ENCODE measurements at regions not wholly inside any gene's neighbourhood (a gene's known extent, or its start where the extent isn't known, plus 50 kb on each side); places are given as distances from the start of the nearest gene placed in this dataset.

DNA sequence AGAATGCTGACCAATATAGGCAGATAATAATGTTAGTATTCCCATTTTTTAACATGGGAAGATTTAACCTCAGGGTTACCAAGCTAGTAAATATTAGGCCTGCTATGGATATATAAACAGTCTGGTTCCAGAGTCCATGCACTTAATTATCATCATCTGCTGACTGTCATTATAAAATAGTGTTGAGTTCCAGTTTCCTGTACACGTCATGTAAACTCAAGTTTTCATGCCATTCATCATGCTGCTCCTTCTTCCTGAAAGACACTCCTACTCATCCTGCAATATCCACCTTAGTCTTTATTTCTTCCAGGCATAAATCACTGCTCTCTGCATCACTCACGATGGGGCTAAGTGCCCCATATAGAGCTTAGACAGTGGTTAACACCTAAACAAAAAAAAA lies 420.8 kb upstream of the SPHKAP start:
- Histone ChIP-seq H3K9me3 (ENCODE audit: control insufficient read depth in 4 of 4, low read length in 3 of 4) (no peaks in the 10 kb centered on the region), H3K4me3 (ENCODE audit: low read depth in 1 of 3, low read length in 3 of 3) (no peak overlapping the region), H3K36me3 (ENCODE audit: control insufficient read depth in 4 of 4, insufficient read depth in 3 of 4, low read depth in 1 of 4, low read length in 3 of 4) (no peaks in the 10 kb centered on the region), H3K4me1 (ENCODE audit: control insufficient read depth in 4 of 4, insufficient read depth in 4 of 4, low read length in 3 of 4) (no peaks in the 10 kb centered on the region), H3K27me3 (ENCODE audit: control insufficient read depth in 4 of 4, insufficient read depth in 4 of 4, low read length in 3 of 4) (no peaks in the 10 kb centered on the region), H3K9ac (ENCODE audit: low read depth in 1 of 2, low read length in 2 of 2) (no peak overlapping the region), H3K27ac (ENCODE audit: low read depth in 1 of 2, low read length in 2 of 2) (no peak overlapping the region)
- 58% methylated on average over 2 of the region's 2 CpGs for WGBS
- TF ChIP-seq HNF4G (IDR thresholded peaks at IDR 0.05) (no peak), CTCF (IDR thresholded peaks at IDR 0.05; ENCODE audit: low read depth, low read length, missing input control) (no peak), SP1 (IDR thresholded peaks at IDR 0.05) (no peak), YY1 (IDR thresholded peaks at IDR 0.05) (no peak), RAD21 (IDR thresholded peaks at IDR 0.05) (no peak)
- DNase-seq (ENCODE audit: low spot score) = no peak

GRCh38 chr2:228600265-228600664 lies 418.8 kb upstream of the SPHKAP start:
- DNase-seq (ENCODE audit: low spot score) = no peak
- Histone ChIP-seq H3K9me3 (ENCODE audit: control insufficient read depth in 4 of 4, low read length in 3 of 4) (no peaks in the 10 kb centered on the region), H3K9ac (ENCODE audit: low read depth in 1 of 2, low read length in 2 of 2) (no peak overlapping the region), H3K36me3 (ENCODE audit: control insufficient read depth in 4 of 4, insufficient read depth in 3 of 4, low read depth in 1 of 4, low read length in 3 of 4) (no peaks in the 10 kb centered on the region), H3K4me1 (ENCODE audit: control insufficient read depth in 4 of 4, insufficient read depth in 4 of 4, low read length in 3 of 4) (no peaks in the 10 kb centered on the region), H3K4me3 (ENCODE audit: low read depth in 1 of 3, low read length in 3 of 3) (no peak overlapping the region), H3K27me3 (ENCODE audit: control insufficient read depth in 4 of 4, insufficient read depth in 4 of 4, low read length in 3 of 4) (no peaks in the 10 kb centered on the region), H3K27ac (ENCODE audit: low read depth in 1 of 2, low read length in 2 of 2) (no peak overlapping the region)
- WGBS = 74% methylated on average over 2 of the region's 2 CpGs
- no peak for TF ChIP-seq CTCF (IDR thresholded peaks at IDR 0.05; ENCODE audit: low read depth, low read length, missing input control)

DNA sequence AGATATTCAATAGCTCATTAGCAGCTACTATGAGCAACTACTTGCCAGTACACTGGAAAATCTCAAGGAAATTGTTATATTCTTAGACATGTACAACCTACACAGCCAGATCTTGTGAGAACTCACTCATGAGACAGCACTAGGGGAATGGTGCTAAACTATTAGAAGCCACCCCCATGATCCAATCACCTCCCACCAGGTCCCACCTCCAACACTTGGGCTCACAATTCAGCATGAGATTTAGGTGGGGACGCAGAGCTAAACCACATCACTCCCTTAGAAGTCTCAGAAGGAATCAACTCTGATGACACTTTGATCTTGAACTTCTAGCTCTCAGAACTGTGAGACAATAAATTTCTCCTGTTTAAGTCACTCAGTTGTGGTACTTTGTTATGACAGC lies 418.3 kb upstream of the SPHKAP start:
- no peak overlapping the region for H3K9ac ChIP-seq (ENCODE audit: low read depth in 1 of 2, low read length in 2 of 2)
- H3K27me3 ChIP-seq (ENCODE audit: control insufficient read depth in 4 of 4, insufficient read depth in 4 of 4, low read length in 3 of 4) = no peaks in the 10 kb centered on the region
- no peak overlapping the region for H3K27ac ChIP-seq (ENCODE audit: low read depth in 1 of 2, low read length in 2 of 2)
- H3K36me3 ChIP-seq (ENCODE audit: control insufficient read depth in 4 of 4, insufficient read depth in 3 of 4, low read depth in 1 of 4, low read length in 3 of 4) = no peaks in the 10 kb centered on the region
- DNase-seq (ENCODE audit: low spot score) = no peak
- no peaks in the 10 kb centered on the region for H3K4me1 ChIP-seq (ENCODE audit: control insufficient read depth in 4 of 4, insufficient read depth in 4 of 4, low read length in 3 of 4)
- no peak overlapping the region for H3K4me3 ChIP-seq (ENCODE audit: low read depth in 1 of 3, low read length in 3 of 3)
- no peaks in the 10 kb centered on the region for H3K9me3 ChIP-seq (ENCODE audit: control insufficient read depth in 4 of 4, low read length in 3 of 4)
- WGBS = 90% methylated on average over 1 of the region's 1 CpG
- TF ChIP-seq GABPA (IDR thresholded peaks at IDR 0.05 in 1 of 2, conservative IDR thresholded peaks at IDR 0.05 in 1 of 2) (no peak), TAF1 (conservative IDR thresholded peaks at IDR 0.05) (no peak), MAX (IDR thresholded peaks at IDR 0.05) (no peak), ATF3 (IDR thresholded peaks at IDR 0.05) (no peak), JUND (IDR thresholded peaks at IDR 0.05) (no peak), SP1 (IDR thresholded peaks at IDR 0.05) (no peak), HNF4G (IDR thresholded peaks at IDR 0.05) (no peak), YY1 (IDR thresholded peaks at IDR 0.05) (no peak), NR2F2 (IDR thresholded peaks at IDR 0.05) (no peak), RXRA (IDR thresholded peaks at IDR 0.05) (no peak), FOXA2 (IDR thresholded peaks at IDR 0.05) (no peak), EGR1 (IDR thresholded peaks at IDR 0.05; ENCODE audit: low read depth in 2 of 2) (no peak), FOXA1 (IDR thresholded peaks at IDR 0.05) (no peak), CTCF (IDR thresholded peaks at IDR 0.05; ENCODE audit: low read depth, low read length, missing input control) (no peak), RAD21 (IDR thresholded peaks at IDR 0.05) (no peak)
- TF ChIP-seq, protein P1, sequence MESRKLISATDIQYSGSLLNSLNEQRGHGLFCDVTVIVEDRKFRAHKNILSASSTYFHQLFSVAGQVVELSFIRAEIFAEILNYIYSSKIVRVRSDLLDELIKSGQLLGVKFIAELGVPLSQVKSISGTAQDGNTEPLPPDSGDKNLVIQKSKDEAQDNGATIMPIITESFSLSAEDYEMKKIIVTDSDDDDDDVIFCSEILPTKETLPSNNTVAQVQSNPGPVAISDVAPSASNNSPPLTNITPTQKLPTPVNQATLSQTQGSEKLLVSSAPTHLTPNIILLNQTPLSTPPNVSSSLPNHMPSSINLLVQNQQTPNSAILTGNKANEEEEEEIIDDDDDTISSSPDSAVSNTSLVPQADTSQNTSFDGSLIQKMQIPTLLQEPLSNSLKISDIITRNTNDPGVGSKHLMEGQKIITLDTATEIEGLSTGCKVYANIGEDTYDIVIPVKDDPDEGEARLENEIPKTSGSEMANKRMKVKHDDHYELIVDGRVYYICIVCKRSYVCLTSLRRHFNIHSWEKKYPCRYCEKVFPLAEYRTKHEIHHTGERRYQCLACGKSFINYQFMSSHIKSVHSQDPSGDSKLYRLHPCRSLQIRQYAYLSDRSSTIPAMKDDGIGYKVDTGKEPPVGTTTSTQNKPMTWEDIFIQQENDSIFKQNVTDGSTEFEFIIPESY (IDR thresholded peaks at IDR 0.05) = no peak

Measured in liver (tissue), 8 donors.